HL-60 (cell line): ENCODE measurements at regions not wholly inside any gene's neighbourhood (a gene's known extent, or its start where the extent isn't known, plus 50 kb on each side); places are given as distances from the start of the nearest gene placed in this dataset.
"Not testable (repeated sequence)": the region's sequence is repeated elsewhere in the genome, so short reads cannot be mapped to it uniquely, and the experiment has no call there.

ENCODE experiments used
- DNase-seq, 2 experiments: peaks; one replicate each; pipeline ENCODE4 v3.0.0-alpha.2; 2010 to 2020; ENCODE audit warnings: low read depth in 1 of 2, low spot score in 1 of 2
- H3K27ac ChIP-seq: fragments of 250-450 bp; sonication (Bioruptor Pico); replicated peaks from 2 replicates; pipeline ENCODE4 v1.5.1; 2020; ENCODE audit warnings: mild to moderate bottlenecking, moderate library complexity
- H3K27me3 ChIP-seq: fragments of 250-450 bp; sonication (Bioruptor Pico); 2 replicates; pipeline ENCODE4 v1.5.1; 2021; ENCODE audit warnings: mild to moderate bottlenecking, moderate library complexity; ENCODE audit not compliant: insufficient read depth, poor library complexity, severe bottlenecking
- H3K4me3 ChIP-seq: replicated peaks from 2 replicates; pipeline ENCODE4 v1.5.1; 2011; ENCODE audit warnings: mild to moderate bottlenecking, control low read depth, low read length; ENCODE audit not compliant: insufficient read depth
- CTCF ChIP-seq: IDR thresholded peaks from one replicate; pipeline ENCODE4 v1.5.1; 2011; ENCODE audit warnings: low read length, control low read depth, inconsistent platforms; ENCODE audit not compliant: insufficient read depth
- GABPA ChIP-seq: IDR thresholded peaks from 2 replicates; pipeline ENCODE4 v1.6.1; 2012; ENCODE audit warnings: low read depth
- POLR2AphosphoS5 ChIP-seq: IDR thresholded peaks from 2 replicates; pipeline ENCODE4 v1.6.1; 2012; ENCODE audit warnings: low read depth
- SPI1 ChIP-seq: IDR thresholded peaks from 2 replicates; pipeline ENCODE4 v1.6.1; 2012; ENCODE audit warnings: low read depth, mild to moderate bottlenecking, borderline replicate concordance
- TF ChIP-seq, protein P1 (sequence below): IDR thresholded peaks from 2 replicates; pipeline ENCODE4 v1.6.1; 2012; ENCODE audit warnings: low read depth; ENCODE audit not compliant: insufficient replicate concordance

DNA sequence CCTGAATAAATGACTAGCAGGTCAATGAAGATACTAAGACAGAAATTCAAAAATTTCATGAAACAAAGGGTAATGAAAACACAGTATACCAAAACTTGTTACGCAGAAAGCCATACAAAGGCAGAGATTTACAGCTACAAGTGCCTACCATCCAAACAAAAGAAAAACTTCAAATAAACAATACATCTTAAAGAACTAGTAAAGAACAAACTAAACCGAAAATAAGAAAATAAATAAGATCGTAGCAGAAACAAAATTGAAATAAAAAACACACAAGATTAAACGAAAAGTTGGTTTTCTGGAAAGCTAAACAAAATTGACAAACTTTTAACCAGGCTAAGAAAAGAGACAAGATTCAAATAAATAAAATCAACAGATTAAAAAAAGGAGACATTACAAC, 51.5 kb downstream of the VPREB1 start:
- not testable (repeated sequence) for H3K27ac ChIP-seq, DNase-seq, H3K4me3 ChIP-seq, H3K27me3 ChIP-seq

DNA sequence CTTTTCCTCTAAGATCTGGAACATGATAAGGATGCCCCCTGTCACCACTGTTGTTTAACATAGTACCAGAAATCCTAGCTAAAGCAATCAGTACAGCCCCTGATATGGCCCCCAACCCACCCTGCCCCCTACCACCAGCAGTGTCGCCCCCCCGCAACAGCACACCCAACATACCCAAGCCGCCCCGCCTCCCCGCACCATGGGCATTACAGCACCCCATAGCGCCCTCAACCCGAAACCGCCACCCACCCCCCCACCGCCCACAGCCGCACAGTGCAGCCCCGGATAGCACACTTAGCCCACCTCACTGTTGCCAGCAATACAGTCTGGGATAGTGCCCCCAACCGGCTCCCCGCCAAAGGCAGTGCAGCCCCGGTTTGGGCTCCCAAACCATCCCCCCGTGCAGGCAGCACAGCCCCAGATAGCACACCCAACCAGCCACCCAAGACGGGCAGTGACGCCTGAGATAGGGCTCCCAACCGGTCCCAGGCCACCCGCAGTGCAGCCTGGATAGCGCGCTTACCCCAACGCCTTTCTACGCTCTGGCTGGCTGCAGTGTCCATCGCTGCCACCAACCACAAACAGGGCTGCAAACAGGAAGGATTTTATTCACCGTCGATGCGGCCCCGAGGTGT, 52.7 kb downstream of the VPREB1 start:
- H3K27me3 ChIP-seq, H3K27ac ChIP-seq: not testable (repeated sequence)
- DNase-seq, result peak in 1 of 2 experiments; percentile 44
- H3K4me3 ChIP-seq, result peak overlapping the region; percentile 84

DNA sequence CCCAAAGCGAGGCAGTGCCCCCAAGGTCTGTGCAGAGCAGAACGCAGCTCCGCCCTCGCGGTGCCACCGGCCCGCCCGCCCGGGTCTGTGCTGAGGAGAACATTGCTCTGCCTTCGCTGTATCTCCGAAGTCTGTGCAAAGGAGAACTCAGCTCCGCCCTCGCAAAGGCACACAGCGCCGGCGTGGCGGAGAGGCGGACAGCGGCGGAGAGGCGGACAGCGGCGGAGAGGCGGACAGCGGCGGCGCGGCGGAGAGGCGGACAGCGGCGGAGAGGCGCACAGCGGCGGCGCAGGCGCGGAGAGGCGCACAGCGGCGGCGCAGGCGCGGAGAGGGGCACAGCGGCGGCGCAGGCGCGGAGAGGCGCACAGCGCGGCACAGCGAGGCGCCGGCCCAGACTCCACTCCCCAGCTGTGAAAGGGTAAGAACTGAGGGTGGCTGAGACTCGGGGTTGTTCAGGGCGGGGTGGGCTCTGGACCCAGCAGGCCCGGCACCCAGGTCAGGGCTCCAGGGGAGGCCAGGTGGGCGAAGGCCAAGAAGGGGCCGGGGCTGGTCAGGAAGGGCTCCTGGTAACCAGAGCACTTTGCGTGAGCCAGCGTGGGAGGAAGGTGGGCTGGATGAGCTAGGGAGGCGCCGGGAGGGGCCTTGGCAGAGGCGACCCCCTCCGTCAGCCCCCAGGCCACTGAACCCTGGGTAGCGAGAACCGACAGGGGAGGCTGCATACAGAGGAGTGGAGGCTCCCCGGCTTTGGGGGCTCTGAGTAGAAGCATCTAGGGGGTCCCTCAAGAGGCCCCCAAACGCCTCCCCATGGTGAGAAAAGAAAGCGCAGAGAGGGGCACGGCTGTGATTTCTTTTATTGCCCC, 53.4 kb downstream of the VPREB1 start:
- Histone ChIP-seq H3K4me3 (peak overlapping the region; percentile 84), H3K27ac (peak overlapping the region; percentile 80)
- not testable (repeated sequence) for H3K27me3 ChIP-seq
- peak; percentile 28 to 42 for DNase-seq

- peak in 1 of 2 experiments; percentile 36 for DNase-seq
- Histone ChIP-seq H3K4me3 (peak overlapping the region; percentile 84), H3K27ac (peak overlapping the region; percentile 80)
- H3K27me3 ChIP-seq, result not testable (repeated sequence)
Observed at GRCh38 chr22:22298654-22299009, 54.0 kb downstream of the VPREB1 start.

- not testable (repeated sequence) for H3K27me3 ChIP-seq, H3K27ac ChIP-seq, H3K4me3 ChIP-seq, DNase-seq
Observed at GRCh38 chr22:22300511-22300910, 55.9 kb downstream of the VPREB1 start.

- not testable (repeated sequence) for H3K27me3 ChIP-seq, H3K4me3 ChIP-seq, DNase-seq, H3K27ac ChIP-seq
Observed at GRCh38 chr22:22300946-22301345, 56.4 kb downstream of the VPREB1 start.

DNA sequence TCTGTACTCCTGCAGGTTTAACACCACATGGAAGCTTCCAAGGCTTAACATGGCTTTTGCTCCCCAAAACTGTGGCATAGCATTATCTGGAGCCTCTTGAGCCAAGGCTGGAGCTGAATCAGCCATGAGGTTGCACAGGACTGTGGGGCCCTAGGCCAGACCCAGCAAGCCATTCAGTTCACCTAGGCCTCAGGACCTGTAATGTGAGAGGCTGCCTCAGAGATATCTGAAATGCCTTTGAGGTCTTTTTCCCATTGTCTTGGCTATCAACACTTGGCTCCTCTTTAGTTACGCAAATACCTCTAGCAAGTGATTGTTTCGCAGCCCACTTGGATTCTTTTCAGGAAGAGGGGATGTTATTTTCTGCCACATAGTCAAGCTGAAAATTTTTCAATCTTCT, 72.0 kb downstream of the VPREB1 start:
- no peak overlapping the region for H3K4me3 ChIP-seq
- no peaks in the 10 kb centered on the region for H3K27me3 ChIP-seq
- TF ChIP-seq SPI1 (no peak), CTCF (no peak), GABPA (no peak), POLR2AphosphoS5 (no peak)
- TF ChIP-seq, protein P1, sequence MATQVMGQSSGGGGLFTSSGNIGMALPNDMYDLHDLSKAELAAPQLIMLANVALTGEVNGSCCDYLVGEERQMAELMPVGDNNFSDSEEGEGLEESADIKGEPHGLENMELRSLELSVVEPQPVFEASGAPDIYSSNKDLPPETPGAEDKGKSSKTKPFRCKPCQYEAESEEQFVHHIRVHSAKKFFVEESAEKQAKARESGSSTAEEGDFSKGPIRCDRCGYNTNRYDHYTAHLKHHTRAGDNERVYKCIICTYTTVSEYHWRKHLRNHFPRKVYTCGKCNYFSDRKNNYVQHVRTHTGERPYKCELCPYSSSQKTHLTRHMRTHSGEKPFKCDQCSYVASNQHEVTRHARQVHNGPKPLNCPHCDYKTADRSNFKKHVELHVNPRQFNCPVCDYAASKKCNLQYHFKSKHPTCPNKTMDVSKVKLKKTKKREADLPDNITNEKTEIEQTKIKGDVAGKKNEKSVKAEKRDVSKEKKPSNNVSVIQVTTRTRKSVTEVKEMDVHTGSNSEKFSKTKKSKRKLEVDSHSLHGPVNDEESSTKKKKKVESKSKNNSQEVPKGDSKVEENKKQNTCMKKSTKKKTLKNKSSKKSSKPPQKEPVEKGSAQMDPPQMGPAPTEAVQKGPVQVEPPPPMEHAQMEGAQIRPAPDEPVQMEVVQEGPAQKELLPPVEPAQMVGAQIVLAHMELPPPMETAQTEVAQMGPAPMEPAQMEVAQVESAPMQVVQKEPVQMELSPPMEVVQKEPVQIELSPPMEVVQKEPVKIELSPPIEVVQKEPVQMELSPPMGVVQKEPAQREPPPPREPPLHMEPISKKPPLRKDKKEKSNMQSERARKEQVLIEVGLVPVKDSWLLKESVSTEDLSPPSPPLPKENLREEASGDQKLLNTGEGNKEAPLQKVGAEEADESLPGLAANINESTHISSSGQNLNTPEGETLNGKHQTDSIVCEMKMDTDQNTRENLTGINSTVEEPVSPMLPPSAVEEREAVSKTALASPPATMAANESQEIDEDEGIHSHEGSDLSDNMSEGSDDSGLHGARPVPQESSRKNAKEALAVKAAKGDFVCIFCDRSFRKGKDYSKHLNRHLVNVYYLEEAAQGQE, result no peak
- H3K27ac ChIP-seq, result no peak overlapping the region
- no peak for DNase-seq
